ENCODE measurements at regions not wholly inside any gene's neighbourhood (a gene's known extent, or its start where the extent isn't known, plus 50 kb on each side); places are given as distances from the start of the nearest gene placed in this dataset.

DNA sequence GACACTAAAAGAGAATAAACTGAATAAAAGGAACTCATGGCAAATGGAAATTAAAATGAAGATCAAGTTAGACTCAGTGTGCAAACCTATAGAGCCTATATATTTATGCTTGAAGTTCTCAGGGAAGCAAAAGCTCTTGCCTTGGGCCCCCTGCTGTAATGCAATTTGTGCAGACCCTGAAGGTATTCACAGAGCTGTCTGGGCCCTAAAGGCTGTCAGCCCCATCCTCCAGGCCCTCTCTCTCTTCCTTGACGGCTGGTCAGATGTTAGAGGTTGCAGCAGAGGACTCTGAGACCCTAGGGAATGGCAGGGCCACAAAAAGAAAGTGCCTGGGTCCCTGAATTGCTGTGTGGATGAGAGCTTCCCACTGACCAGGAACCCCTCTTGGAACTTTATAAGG, 283.9 kb upstream of the TUT7 start:
- Histone ChIP-seq H3K4me3 (ENCODE audit: low read depth, low read length) (no peak overlapping the region), H3K9me3 (ENCODE audit: control insufficient read depth, insufficient read depth, low read depth, low read length) (peaks cover 7% of the 10 kb centered on the region; the same call in 1 of the 2 replicates), H3K27ac (ENCODE audit: low read depth, low read length) (no peak overlapping the region), H3K36me3 (ENCODE audit: control insufficient read depth, insufficient read depth, low read length) (no peaks in the 10 kb centered on the region), H3K27me3 (ENCODE audit: control insufficient read depth, insufficient read depth, low read length) (no peaks in the 10 kb centered on the region), H3K9ac (ENCODE audit: low read length) (no peak overlapping the region), H3K4me1 (ENCODE audit: control insufficient read depth, insufficient read depth, low read length) (no peaks in the 10 kb centered on the region)

DNA sequence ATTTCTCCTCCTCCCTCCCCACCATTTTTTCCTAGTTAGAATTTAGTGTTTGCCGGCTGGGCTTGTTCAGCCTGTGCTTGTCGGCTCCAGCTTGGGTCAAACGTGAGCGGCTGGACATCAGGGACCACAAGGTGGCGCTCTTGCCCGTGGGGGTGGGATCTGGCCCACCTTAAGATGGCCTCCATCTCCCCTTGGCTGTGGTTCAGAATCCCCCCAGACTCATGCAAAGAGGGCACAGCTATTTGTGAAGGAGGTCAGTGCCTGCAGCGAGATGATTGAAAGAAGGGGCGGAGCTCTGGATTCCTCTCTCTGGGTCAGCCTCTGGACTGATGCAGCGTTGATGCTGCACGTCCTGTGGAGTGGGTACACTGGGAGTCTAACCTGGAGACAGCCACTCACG, 283.3 kb upstream of the TUT7 start:
- Histone ChIP-seq H3K27ac (ENCODE audit: low read depth, low read length) (no peak overlapping the region), H3K4me3 (ENCODE audit: low read depth, low read length) (no peak overlapping the region), H3K4me1 (ENCODE audit: control insufficient read depth, insufficient read depth, low read length) (no peaks in the 10 kb centered on the region), H3K27me3 (ENCODE audit: control insufficient read depth, insufficient read depth, low read length) (no peaks in the 10 kb centered on the region), H3K9ac (ENCODE audit: low read length) (no peak overlapping the region), H3K9me3 (ENCODE audit: control insufficient read depth, insufficient read depth, low read depth, low read length) (peaks cover 7% of the 10 kb centered on the region; the same call in 1 of the 2 replicates), H3K36me3 (ENCODE audit: control insufficient read depth, insufficient read depth, low read length) (no peaks in the 10 kb centered on the region)

DNA sequence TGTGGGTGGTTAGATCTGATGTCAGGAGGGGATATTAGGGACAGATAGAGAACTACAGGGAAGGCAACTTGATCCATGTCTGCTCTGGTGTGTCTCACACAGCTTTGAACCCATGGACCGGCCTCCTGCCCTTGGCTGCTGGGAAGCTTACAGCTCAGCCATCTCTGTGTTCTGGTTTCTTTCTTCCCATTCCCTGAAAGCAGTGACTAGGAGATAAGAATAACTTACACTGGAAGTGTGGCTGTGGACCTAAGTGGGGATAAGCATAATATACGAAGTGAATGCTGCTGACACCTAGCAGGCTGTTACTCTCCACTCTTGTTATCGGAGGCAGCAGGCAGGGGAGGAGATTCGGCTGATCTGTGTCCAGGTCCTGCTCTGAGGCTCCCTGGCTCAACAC, 282.3 kb upstream of the TUT7 start:
- no peaks in the 10 kb centered on the region for H3K36me3 ChIP-seq (ENCODE audit: control insufficient read depth, insufficient read depth, low read length)
- no peaks in the 10 kb centered on the region for H3K4me1 ChIP-seq (ENCODE audit: control insufficient read depth, insufficient read depth, low read length)
- peaks cover 7% of the 10 kb centered on the region; the same call in 1 of the 2 replicates for H3K9me3 ChIP-seq (ENCODE audit: control insufficient read depth, insufficient read depth, low read depth, low read length)
- H3K27me3 ChIP-seq (ENCODE audit: control insufficient read depth, insufficient read depth, low read length): no peaks in the 10 kb centered on the region
- no peak overlapping the region for H3K9ac ChIP-seq (ENCODE audit: low read length)
- H3K27ac ChIP-seq (ENCODE audit: low read depth, low read length): no peak overlapping the region
- H3K4me3 ChIP-seq (ENCODE audit: low read depth, low read length): no peak overlapping the region

GRCh38 chr9:86636038-86636437, 281.8 kb upstream of the TUT7 start:
- H3K36me3 ChIP-seq (ENCODE audit: control insufficient read depth, insufficient read depth, low read length): no peaks in the 10 kb centered on the region
- peaks cover 7% of the 10 kb centered on the region; the same call in 1 of the 2 replicates for H3K9me3 ChIP-seq (ENCODE audit: control insufficient read depth, insufficient read depth, low read depth, low read length)
- H3K9ac ChIP-seq (ENCODE audit: low read length): no peak overlapping the region
- no peaks in the 10 kb centered on the region for H3K27me3 ChIP-seq (ENCODE audit: control insufficient read depth, insufficient read depth, low read length)
- no peaks in the 10 kb centered on the region for H3K4me1 ChIP-seq (ENCODE audit: control insufficient read depth, insufficient read depth, low read length)
- no peak overlapping the region for H3K27ac ChIP-seq (ENCODE audit: low read depth, low read length)
- no peak overlapping the region for H3K4me3 ChIP-seq (ENCODE audit: low read depth, low read length)

- H3K27me3 ChIP-seq (ENCODE audit: control insufficient read depth, insufficient read depth, low read length): no peaks in the 10 kb centered on the region
- no peak overlapping the region for H3K4me3 ChIP-seq (ENCODE audit: low read depth, low read length)
- H3K27ac ChIP-seq (ENCODE audit: low read depth, low read length): no peak overlapping the region
- H3K9ac ChIP-seq (ENCODE audit: low read length): no peak overlapping the region
- H3K4me1 ChIP-seq (ENCODE audit: control insufficient read depth, insufficient read depth, low read length): no peaks in the 10 kb centered on the region
- peaks cover 7% of the 10 kb centered on the region; the same call in 1 of the 2 replicates for H3K9me3 ChIP-seq (ENCODE audit: control insufficient read depth, insufficient read depth, low read depth, low read length)
- H3K36me3 ChIP-seq (ENCODE audit: control insufficient read depth, insufficient read depth, low read length): no peaks in the 10 kb centered on the region
Measured at GRCh38 chr9:86634501-86634900, 280.3 kb upstream of the TUT7 start.

GRCh38 chr9:86633945-86634344, 279.7 kb upstream of the TUT7 start:
- no peak overlapping the region for H3K27ac ChIP-seq (ENCODE audit: low read depth, low read length)
- H3K36me3 ChIP-seq (ENCODE audit: control insufficient read depth, insufficient read depth, low read length): no peaks in the 10 kb centered on the region
- H3K9ac ChIP-seq (ENCODE audit: low read length): no peak overlapping the region
- H3K4me1 ChIP-seq (ENCODE audit: control insufficient read depth, insufficient read depth, low read length): no peaks in the 10 kb centered on the region
- H3K27me3 ChIP-seq (ENCODE audit: control insufficient read depth, insufficient read depth, low read length): no peaks in the 10 kb centered on the region
- no peak overlapping the region for H3K4me3 ChIP-seq (ENCODE audit: low read depth, low read length)
- peaks cover 7% of the 10 kb centered on the region; the same call in 1 of the 2 replicates for H3K9me3 ChIP-seq (ENCODE audit: control insufficient read depth, insufficient read depth, low read depth, low read length)

DNA sequence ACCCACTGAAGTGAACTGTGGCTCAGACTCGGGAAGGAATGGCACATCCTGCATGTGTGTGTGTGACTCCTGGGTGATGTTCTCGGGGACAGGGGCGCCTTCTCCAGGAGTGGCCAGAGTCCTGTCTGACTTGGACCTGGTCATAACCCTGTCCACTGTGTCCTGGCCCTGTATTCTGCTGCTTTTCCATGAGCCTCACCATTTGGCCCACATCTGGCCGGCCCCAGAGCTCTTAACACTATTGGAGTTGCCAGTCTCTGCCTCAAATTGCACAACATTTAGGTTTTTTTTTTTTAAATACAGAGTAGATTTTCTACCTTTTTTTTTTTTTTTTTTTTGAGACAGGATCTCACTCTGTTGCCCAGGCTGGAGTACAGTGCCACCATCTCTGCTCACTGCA, 278.3 kb upstream of the TUT7 start:
- Histone ChIP-seq H3K9me3 (ENCODE audit: control insufficient read depth, insufficient read depth, low read depth, low read length) (peaks cover 7% of the 10 kb centered on the region; the same call in 1 of the 2 replicates), H3K4me1 (ENCODE audit: control insufficient read depth, insufficient read depth, low read length) (no peaks in the 10 kb centered on the region), H3K4me3 (ENCODE audit: low read depth, low read length) (no peak overlapping the region), H3K9ac (ENCODE audit: low read length) (no peak overlapping the region), H3K36me3 (ENCODE audit: control insufficient read depth, insufficient read depth, low read length) (no peaks in the 10 kb centered on the region), H3K27ac (ENCODE audit: low read depth, low read length) (no peak overlapping the region), H3K27me3 (ENCODE audit: control insufficient read depth, insufficient read depth, low read length) (no peaks in the 10 kb centered on the region)

GRCh38 chr9:86629530-86629929, 275.3 kb upstream of the TUT7 start:
- Histone ChIP-seq H3K4me1 (ENCODE audit: control insufficient read depth, insufficient read depth, low read length) (peaks cover 4% of the 10 kb centered on the region), H3K36me3 (ENCODE audit: control insufficient read depth, insufficient read depth, low read length) (no peaks in the 10 kb centered on the region), H3K4me3 (ENCODE audit: low read depth, low read length) (no peak overlapping the region), H3K9ac (ENCODE audit: low read length) (no peak overlapping the region), H3K9me3 (ENCODE audit: control insufficient read depth, insufficient read depth, low read depth, low read length) (0 out of 2 replicates have a peak, but pooled peaks cover 2% of the 10 kb centered on the region), H3K27ac (ENCODE audit: low read depth, low read length) (no peak overlapping the region), H3K27me3 (ENCODE audit: control insufficient read depth, insufficient read depth, low read length) (no peaks in the 10 kb centered on the region)

GRCh38 chr9:86626802-86627201, 272.6 kb upstream of the TUT7 start:
- no peak overlapping the region for H3K27ac ChIP-seq (ENCODE audit: low read depth, low read length)
- no peaks in the 10 kb centered on the region for H3K9me3 ChIP-seq (ENCODE audit: control insufficient read depth, insufficient read depth, low read depth, low read length)
- no peaks in the 10 kb centered on the region for H3K36me3 ChIP-seq (ENCODE audit: control insufficient read depth, insufficient read depth, low read length)
- H3K4me3 ChIP-seq (ENCODE audit: low read depth, low read length): no peak overlapping the region
- H3K9ac ChIP-seq (ENCODE audit: low read length): no peak overlapping the region
- H3K4me1 ChIP-seq (ENCODE audit: control insufficient read depth, insufficient read depth, low read length): peaks cover 4% of the 10 kb centered on the region
- H3K27me3 ChIP-seq (ENCODE audit: control insufficient read depth, insufficient read depth, low read length): no peaks in the 10 kb centered on the region

GRCh38 chr9:86624630-86625029, 270.4 kb upstream of the TUT7 start:
- Histone ChIP-seq H3K4me3 (ENCODE audit: low read depth, low read length) (no peak overlapping the region), H3K9me3 (ENCODE audit: control insufficient read depth, insufficient read depth, low read depth, low read length) (no peaks in the 10 kb centered on the region), H3K27me3 (ENCODE audit: control insufficient read depth, insufficient read depth, low read length) (no peaks in the 10 kb centered on the region), H3K9ac (ENCODE audit: low read length) (no peak overlapping the region), H3K4me1 (ENCODE audit: control insufficient read depth, insufficient read depth, low read length) (peaks cover 4% of the 10 kb centered on the region), H3K27ac (ENCODE audit: low read depth, low read length) (no peak overlapping the region), H3K36me3 (ENCODE audit: control insufficient read depth, insufficient read depth, low read length) (no peaks in the 10 kb centered on the region)

GRCh38 chr9:86614871-86615849, 260.9 kb upstream of the TUT7 start:
- no peak overlapping the region for H3K27ac ChIP-seq (ENCODE audit: low read depth, low read length)
- no peaks in the 10 kb centered on the region for H3K9me3 ChIP-seq (ENCODE audit: control insufficient read depth, insufficient read depth, low read depth, low read length)
- H3K9ac ChIP-seq (ENCODE audit: low read length): no peak overlapping the region
- H3K4me1 ChIP-seq (ENCODE audit: control insufficient read depth, insufficient read depth, low read length): peaks cover 13% of the 10 kb centered on the region; the same call in 1 of the 2 replicates
- H3K36me3 ChIP-seq (ENCODE audit: control insufficient read depth, insufficient read depth, low read length): no peaks in the 10 kb centered on the region
- H3K4me3 ChIP-seq (ENCODE audit: low read depth, low read length): no peak overlapping the region
- H3K27me3 ChIP-seq (ENCODE audit: control insufficient read depth, insufficient read depth, low read length): no peaks in the 10 kb centered on the region
